Testis (tissue), 2 donors: ENCODE measurements at regions not wholly inside any gene's neighbourhood (a gene's known extent, or its start where the extent isn't known, plus 50 kb on each side); places are given as distances from the start of the nearest gene placed in this dataset.

Experiments used
- CTCF ChIP-seq, 3 experiments: fragments of 450-650 bp in 2 of 3; fragments of 200-600 bp in 1 of 3; sonication (generic) in 1 of 3; IDR thresholded peaks; one replicate each; pipeline ENCODE4 v1.5.1; 2016 to 2019; ENCODE audit warnings: antibody characterized with exemption in 3 of 3, mild to moderate bottlenecking in 2 of 3, moderate library complexity in 1 of 3
- POLR2A ChIP-seq: fragments of 450-650 bp; IDR thresholded peaks from one replicate; pipeline ENCODE4 v1.6.1; 2017; ENCODE audit warnings: antibody characterized with exemption, mild to moderate bottlenecking, moderate library complexity

GRCh38 chr3:3743754-3744153 is 55.5 kb upstream of the LRRN1 start:
- no peak for TF ChIP-seq POLR2A
- no peak for TF ChIP-seq CTCF (IDR thresholded peaks at IDR 0.05)
